ENCODE measurements at regions not wholly inside any gene's neighbourhood (a gene's known extent, or its start where the extent isn't known, plus 50 kb on each side); places are given as distances from the start of the nearest gene placed in this dataset.

DNA sequence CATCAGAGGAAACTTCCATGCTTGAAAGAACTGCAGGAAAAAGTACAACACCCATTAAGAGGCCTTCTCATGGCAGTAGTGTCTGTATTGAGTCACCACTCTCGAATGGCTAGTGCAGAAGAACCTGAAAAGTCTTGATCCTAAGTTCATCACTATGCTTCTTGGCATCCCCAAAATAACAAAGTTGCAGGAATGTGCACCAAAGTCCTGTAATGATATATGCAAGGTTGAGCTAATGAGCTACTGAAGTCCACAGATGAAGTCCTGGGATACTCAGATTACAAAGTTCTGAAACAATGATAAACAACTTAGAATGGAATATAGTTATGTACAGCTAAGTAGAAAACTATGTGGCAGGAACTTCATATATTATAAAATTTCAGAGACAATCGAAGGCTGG, 545.4 kb downstream of the FOXG1 start:
- Mint-ChIP-seq H3K27me3 (no peaks in the 10 kb centered on the region), H3K36me3 (ENCODE audit: low read depth) (no peaks in the 10 kb centered on the region), H3K27ac (no peak overlapping the region), H3K4me1 (no peaks in the 10 kb centered on the region), H3K4me3 (no peak overlapping the region), H3K9me3 (ENCODE audit: low read depth) (peaks cover 2% of the 10 kb centered on the region)
- ATAC-seq: no peak
- intact Hi-C loops (cut with DNase I, micrococcal nuclease): no loop called here
- CTCF ChIA-PET: no interaction called here
- POLR2A ChIA-PET: no interaction called here
- DNase-seq: no peak

DNA sequence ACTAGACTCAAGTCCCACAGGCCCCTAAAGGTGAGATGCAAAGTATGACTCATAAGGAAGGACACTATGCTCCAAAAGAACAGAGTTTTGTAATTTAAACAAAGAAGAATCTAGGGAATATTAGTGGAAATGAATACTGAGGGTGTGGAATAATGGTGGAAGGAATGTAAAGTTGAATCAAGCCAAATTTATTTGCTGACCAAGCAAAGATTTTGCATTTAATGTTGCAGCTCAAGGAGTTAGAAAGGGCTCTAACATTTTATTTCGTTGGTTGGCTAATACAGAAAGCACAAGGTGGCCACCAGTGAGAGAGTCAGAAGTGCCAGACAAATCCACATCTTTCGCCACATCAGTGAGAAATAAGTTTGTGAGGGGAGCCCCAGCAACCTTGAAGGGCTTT, 550.3 kb downstream of the FOXG1 start:
- Mint-ChIP-seq H3K27me3 (no peaks in the 10 kb centered on the region), H3K36me3 (ENCODE audit: low read depth) (no peaks in the 10 kb centered on the region), H3K4me3 (no peak overlapping the region), H3K9me3 (ENCODE audit: low read depth) (peaks cover 5% of the 10 kb centered on the region), H3K27ac (no peak overlapping the region), H3K4me1 (no peaks in the 10 kb centered on the region)
- POLR2A ChIA-PET: no interaction called here
- ATAC-seq (no peak), DNase-seq (no peak)
- CTCF ChIA-PET: no interaction called here
- intact Hi-C loops (cut with DNase I, micrococcal nuclease): no loop called here

- Mint-ChIP-seq H3K4me1 (no peaks in the 10 kb centered on the region), H3K27me3 (no peaks in the 10 kb centered on the region), H3K4me3 (no peak overlapping the region), H3K9me3 (ENCODE audit: low read depth) (peaks cover 5% of the 10 kb centered on the region), H3K27ac (no peak overlapping the region), H3K36me3 (ENCODE audit: low read depth) (no peaks in the 10 kb centered on the region)
- intact Hi-C loops (cut with DNase I, micrococcal nuclease): no loop called here
- ChIA-PET POLR2A (no interaction called here), CTCF (no interaction called here)
- DNase-seq (no peak), ATAC-seq (no peak)
These were observed 550.8 kb downstream of the FOXG1 start for GRCh38 chr14:29317423-29317822.

GRCh38 chr14:29320286-29320685, 553.7 kb downstream of the FOXG1 start:
- DNase-seq (no peak), ATAC-seq (no peak)
- Mint-ChIP-seq H3K4me1 (no peaks in the 10 kb centered on the region), H3K27me3 (no peaks in the 10 kb centered on the region), H3K9me3 (ENCODE audit: low read depth) (peaks cover 8% of the 10 kb centered on the region), H3K4me3 (no peak overlapping the region), H3K27ac (no peak overlapping the region), H3K36me3 (ENCODE audit: low read depth) (no peaks in the 10 kb centered on the region)
- ChIA-PET POLR2A (no interaction called here), CTCF (interaction anchor here (0.5 kb wide), 1 partner anchor 368 kb away, joined by 3 read pairs; no protein-coding TSS in a partner anchor)
- intact Hi-C loops (cut with DNase I, micrococcal nuclease): no loop called here

DNA sequence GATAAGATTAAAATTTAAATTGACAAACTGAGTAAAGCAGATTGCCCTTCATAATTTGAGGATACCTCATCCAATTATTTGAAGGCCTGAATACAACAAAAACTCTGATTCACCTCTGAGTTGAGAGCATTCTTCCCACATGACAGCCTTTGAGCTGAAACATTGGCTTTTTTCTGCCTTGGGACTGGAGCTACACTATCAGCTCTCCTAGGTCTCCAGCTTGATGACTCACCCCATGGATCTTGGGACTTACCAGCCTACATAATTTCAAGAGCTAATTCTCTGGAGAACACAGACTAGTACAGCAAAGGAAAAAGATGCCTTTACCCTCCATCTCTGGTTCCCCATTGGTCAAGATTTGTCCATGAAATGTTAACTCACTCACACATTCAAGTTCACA, 555.1 kb downstream of the FOXG1 start:
- H3K4me1 Mint-ChIP-seq: no peaks in the 10 kb centered on the region
- peaks cover 8% of the 10 kb centered on the region for H3K9me3 Mint-ChIP-seq (ENCODE audit: low read depth)
- ATAC-seq (no peak), DNase-seq (no peak)
- H3K4me3 Mint-ChIP-seq: no peak overlapping the region
- intact Hi-C loops (cut with DNase I, micrococcal nuclease): no loop called here
- no peaks in the 10 kb centered on the region for H3K36me3 Mint-ChIP-seq (ENCODE audit: low read depth)
- CTCF ChIA-PET: no interaction called here
- no peaks in the 10 kb centered on the region for H3K27me3 Mint-ChIP-seq
- H3K27ac Mint-ChIP-seq: no peak overlapping the region
- POLR2A ChIA-PET: no interaction called here

GRCh38 chr14:29339494-29340172, 573.0 kb downstream of the FOXG1 start:
- intact Hi-C loops (cut with DNase I, micrococcal nuclease): no loop called here
- Mint-ChIP-seq H3K4me3 (no peak overlapping the region), H3K4me1 (no peaks in the 10 kb centered on the region), H3K36me3 (ENCODE audit: low read depth) (no peaks in the 10 kb centered on the region), H3K27me3 (no peaks in the 10 kb centered on the region), H3K9me3 (ENCODE audit: low read depth) (peaks cover 13% of the 10 kb centered on the region), H3K27ac (no peak overlapping the region)
- ChIA-PET CTCF (interaction anchor here (0.7 kb wide), 1 partner anchor 7 kb away, joined by 4 read pairs; no protein-coding TSS in a partner anchor), POLR2A (no interaction called here)
- no peak for ATAC-seq
- no peak for DNase-seq

DNA sequence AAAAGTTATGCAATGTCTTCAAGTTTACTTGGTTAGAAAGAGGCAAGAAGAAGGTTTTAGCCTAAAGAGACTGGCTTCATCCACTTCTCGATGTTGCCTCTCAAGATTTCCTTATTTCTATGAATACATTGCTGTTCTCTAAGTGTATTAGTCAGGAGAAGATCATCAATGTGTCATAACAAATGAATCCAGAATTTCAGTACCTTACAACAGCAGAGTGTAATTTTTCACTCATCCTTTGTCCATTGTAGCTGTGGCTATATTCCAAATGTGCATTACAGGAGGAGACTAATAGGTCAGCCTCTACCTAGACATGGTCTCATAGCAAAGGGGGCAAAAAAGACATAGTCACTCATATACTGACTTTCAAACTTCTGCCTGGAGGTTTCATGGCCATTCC, 579.1 kb downstream of the PRKD1 start:
- H3K27me3 Mint-ChIP-seq: no peaks in the 10 kb centered on the region
- intact Hi-C loops (cut with DNase I, micrococcal nuclease): no loop called here

GRCh38 chr14:29350496-29350895, 577.2 kb downstream of the PRKD1 start:
- Mint-ChIP-seq H3K27me3 (no peaks in the 10 kb centered on the region), H3K36me3 (ENCODE audit: low read depth) (no peaks in the 10 kb centered on the region), H3K4me1 (no peaks in the 10 kb centered on the region), H3K27ac (no peak overlapping the region), H3K4me3 (no peak overlapping the region), H3K9me3 (ENCODE audit: low read depth) (peaks cover 2% of the 10 kb centered on the region)
- DNase-seq (no peak), ATAC-seq (no peak)
- ChIA-PET POLR2A (no interaction called here), CTCF (no interaction called here)
- intact Hi-C loops (cut with DNase I, micrococcal nuclease): no loop called here

More for the DNA sequence above, 579.1 kb downstream of the PRKD1 start:
- Mint-ChIP-seq H3K9me3 (ENCODE audit: low read depth) (peaks cover 4% of the 10 kb centered on the region), H3K4me1 (no peaks in the 10 kb centered on the region), H3K36me3 (ENCODE audit: low read depth) (no peaks in the 10 kb centered on the region), H3K27ac (no peak overlapping the region), H3K4me3 (no peak overlapping the region)
- DNase-seq: no peak
- ChIA-PET POLR2A (no interaction called here), CTCF (no interaction called here)
- no peak for ATAC-seq

DNA sequence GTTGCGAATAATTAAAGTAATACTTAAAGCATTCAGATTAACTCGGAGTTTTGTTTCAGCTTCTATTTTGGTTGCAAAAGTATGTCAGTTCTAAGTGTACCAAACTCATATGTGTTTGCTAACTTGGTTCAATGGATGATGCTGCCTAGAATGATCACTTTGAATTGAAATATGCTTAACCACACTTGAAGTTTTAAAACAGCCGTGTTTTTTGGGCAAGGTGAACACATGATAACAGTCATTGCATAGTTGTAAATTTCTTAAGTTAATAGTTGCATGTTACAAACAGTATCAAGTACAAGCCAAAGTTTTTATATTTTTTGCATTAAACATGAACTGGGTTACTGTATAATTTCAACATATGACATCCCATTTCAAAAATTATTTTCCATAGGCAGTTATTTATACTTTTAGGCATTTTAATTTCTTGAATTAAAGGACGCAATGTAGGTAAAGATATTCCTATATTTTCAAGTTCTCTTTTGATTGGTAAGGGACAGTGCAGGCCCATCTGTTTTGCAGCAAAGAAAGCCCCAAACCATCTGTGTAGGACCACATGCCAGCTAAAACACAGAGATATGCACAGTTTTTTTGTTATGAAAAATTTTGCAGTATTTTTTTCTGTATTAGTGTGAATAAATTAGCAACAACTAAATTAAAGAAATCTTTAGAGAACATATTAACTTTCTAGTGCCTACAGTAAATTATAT, 575.5 kb downstream of the PRKD1 start:
- Mint-ChIP-seq H3K4me3 (no peak overlapping the region), H3K4me1 (no peaks in the 10 kb centered on the region), H3K27ac (no peak overlapping the region), H3K36me3 (ENCODE audit: low read depth) (no peaks in the 10 kb centered on the region), H3K9me3 (ENCODE audit: low read depth) (peaks cover 5% of the 10 kb centered on the region), H3K27me3 (no peaks in the 10 kb centered on the region)
- POLR2A ChIA-PET: no interaction called here
- CTCF ChIA-PET: no interaction called here
- ATAC-seq (no peak), DNase-seq (no peak)
- intact Hi-C loops (cut with DNase I, micrococcal nuclease): no loop called here

DNA sequence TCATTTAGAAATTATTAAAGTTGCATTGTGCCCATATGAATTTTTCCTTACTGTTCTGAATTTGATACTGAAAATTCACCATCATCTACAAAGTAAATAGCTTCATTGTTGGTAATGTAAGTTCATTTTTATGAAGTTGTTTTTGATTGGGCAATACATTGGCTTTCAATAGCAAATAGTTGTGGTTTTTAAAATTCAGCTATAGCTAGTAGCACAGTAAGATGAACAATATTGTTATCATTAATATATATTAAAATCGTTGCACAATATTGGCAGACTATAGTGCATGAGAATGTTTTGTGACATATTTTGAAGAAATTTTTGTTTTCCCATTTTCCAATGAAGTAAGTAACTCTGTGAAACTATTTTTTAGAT, 575.0 kb downstream of the PRKD1 start:
- no peaks in the 10 kb centered on the region for H3K4me1 Mint-ChIP-seq
- no peak overlapping the region for H3K4me3 Mint-ChIP-seq
- H3K9me3 Mint-ChIP-seq (ENCODE audit: low read depth): peaks cover 10% of the 10 kb centered on the region
- DNase-seq (no peak), ATAC-seq (no peak)
- no peaks in the 10 kb centered on the region for H3K27me3 Mint-ChIP-seq
- no peak overlapping the region for H3K27ac Mint-ChIP-seq
- intact Hi-C loops (cut with DNase I, micrococcal nuclease): no loop called here
- ChIA-PET CTCF (no interaction called here), POLR2A (no interaction called here)
- no peaks in the 10 kb centered on the region for H3K36me3 Mint-ChIP-seq (ENCODE audit: low read depth)

DNA sequence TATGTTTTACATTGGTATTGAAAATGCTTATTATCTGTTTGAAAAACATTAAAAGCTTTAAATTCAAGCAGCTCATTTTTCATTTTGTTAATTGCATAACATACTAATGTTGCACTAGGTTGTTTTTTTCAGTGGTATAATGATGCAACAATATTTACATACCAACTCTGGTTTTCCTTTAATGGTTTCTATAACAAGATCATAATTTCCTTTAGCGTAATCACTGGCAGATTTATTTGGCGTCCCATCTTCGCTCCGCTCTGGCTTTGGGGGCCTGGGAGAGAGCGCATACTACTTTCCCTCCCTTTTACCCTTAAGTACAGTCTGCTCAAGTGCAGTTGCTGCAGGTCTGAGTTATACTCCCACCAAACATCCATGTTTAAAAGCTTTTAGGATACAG, 574.1 kb downstream of the PRKD1 start:
- POLR2A ChIA-PET: no interaction called here
- no peak for ATAC-seq
- intact Hi-C loops (cut with DNase I, micrococcal nuclease): no loop called here
- Mint-ChIP-seq H3K4me1 (no peaks in the 10 kb centered on the region), H3K36me3 (ENCODE audit: low read depth) (no peaks in the 10 kb centered on the region), H3K4me3 (no peak overlapping the region), H3K27ac (no peak overlapping the region), H3K27me3 (no peaks in the 10 kb centered on the region), H3K9me3 (ENCODE audit: low read depth) (peaks cover 10% of the 10 kb centered on the region)
- no peak for DNase-seq
- CTCF ChIA-PET: no interaction called here

GRCh38 chr14:29354486-29354885, 573.2 kb downstream of the PRKD1 start:
- POLR2A ChIA-PET: no interaction called here

More at GRCh38 chr14:29354486-29354885, 573.2 kb downstream of the PRKD1 start:
- CTCF ChIA-PET: no interaction called here
- Mint-ChIP-seq H3K27ac (no peak overlapping the region), H3K27me3 (no peaks in the 10 kb centered on the region), H3K9me3 (ENCODE audit: low read depth) (peaks cover 8% of the 10 kb centered on the region), H3K4me1 (no peaks in the 10 kb centered on the region), H3K4me3 (no peak overlapping the region), H3K36me3 (ENCODE audit: low read depth) (no peaks in the 10 kb centered on the region)
- ATAC-seq: no peak
- DNase-seq: no peak
- intact Hi-C loops (cut with DNase I, micrococcal nuclease): no loop called here
